ENCODE measurements at regions not wholly inside any gene's neighbourhood (a gene's known extent, or its start where the extent isn't known, plus 50 kb on each side); places are given as distances from the start of the nearest gene placed in this dataset.

DNA sequence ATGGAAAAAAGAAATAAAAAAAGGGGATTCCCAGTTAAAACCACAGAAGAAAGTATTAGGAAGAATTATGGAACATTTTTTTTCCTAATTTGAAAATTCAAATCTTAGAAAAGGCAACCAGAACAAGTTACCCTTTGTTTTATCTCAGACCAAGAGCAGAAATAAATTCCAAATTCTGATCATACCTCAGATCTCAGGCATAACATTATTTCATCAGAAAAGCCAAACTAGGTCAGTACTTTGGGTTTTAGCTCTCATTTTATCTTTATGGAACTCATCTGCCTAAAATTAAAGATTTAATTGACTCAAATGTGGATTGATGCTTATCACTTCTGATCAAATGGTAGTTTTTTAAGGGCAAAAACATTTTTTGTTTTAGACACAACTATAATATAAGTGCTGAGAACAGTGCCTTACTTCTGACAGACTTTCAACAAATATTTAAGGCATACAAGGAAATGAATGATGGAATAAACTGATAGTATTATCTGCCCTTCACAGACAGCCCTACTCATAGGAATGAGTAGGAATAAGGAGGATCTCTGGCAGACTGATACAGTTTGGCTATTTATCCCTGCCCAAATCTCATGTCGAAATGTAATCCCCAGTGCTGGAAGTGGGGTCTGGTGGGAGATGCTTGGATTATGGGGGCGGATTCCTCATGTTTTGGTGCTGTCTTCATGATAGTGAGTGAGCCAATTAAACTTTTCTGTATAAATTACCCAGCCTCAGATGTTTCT, 245.3 kb upstream of the PITX2 start:
- Histone ChIP-seq H4K5ac (ENCODE audit: insufficient read length, low read depth, low read length) (no peak overlapping the region), H3K4me3 (ENCODE audit: extremely low read depth in 1 of 4, insufficient read depth in 2 of 4, low read depth in 3 of 4, low read length in 4 of 4) (no peak overlapping the region), H2BK15ac (ENCODE audit: low read length) (no peak overlapping the region), H3K27ac (ENCODE audit: low read depth, low read length) (no peak overlapping the region), H2BK20ac (ENCODE audit: low read length) (no peak overlapping the region), H3K9ac (replicated peaks in 1 of 4; ENCODE audit: extremely low read depth in 1 of 4, low read depth in 3 of 4, low read length in 3 of 4) (no peak overlapping the region), H3K4me1 (replicated peaks in 1 of 4; ENCODE audit: control insufficient read depth in 3 of 4, insufficient read depth in 4 of 4, low read length in 3 of 4) (no peaks in the 10 kb centered on the region), H3K27me3 (replicated peaks in 1 of 4; ENCODE audit: control insufficient read depth in 3 of 4, extremely low read depth in 1 of 4, insufficient read depth in 3 of 4, low read length in 3 of 4) (no peaks in the 10 kb centered on the region), H2AFZ (ENCODE audit: low read length) (no peak overlapping the region), H3K14ac (ENCODE audit: insufficient read length) (no peak overlapping the region), H3K4me2 (ENCODE audit: insufficient read depth in 1 of 2, low read depth in 2 of 2, low read length in 2 of 2) (no peak overlapping the region), H2BK12ac (ENCODE audit: low read depth, low read length) (no peak overlapping the region), H2BK5ac (ENCODE audit: low read depth, low read length) (no peak overlapping the region), H4K91ac (replicated peaks; ENCODE audit: insufficient read length, low read length) (no peak overlapping the region), H2BK120ac (replicated peaks; ENCODE audit: low read depth, low read length) (no peak overlapping the region), H3K56ac (replicated peaks; ENCODE audit: insufficient read length, low read depth, low read length) (no peak overlapping the region), H3K9me3 (ENCODE audit: insufficient read depth in 2 of 2, low read depth in 1 of 2, low read length in 1 of 2) (no peaks in the 10 kb centered on the region), H2AK5ac (ENCODE audit: low read depth, low read length) (no peak overlapping the region), H3K23ac (ENCODE audit: insufficient read length) (no peak overlapping the region), H3K79me2 (ENCODE audit: control insufficient read depth in 1 of 2, insufficient read depth in 2 of 2, low read length in 2 of 2) (no peaks in the 10 kb centered on the region), H3K4ac (replicated peaks; ENCODE audit: insufficient read length, low read depth, low read length) (no peak overlapping the region), H3K36me3 (ENCODE audit: control insufficient read depth in 2 of 4, insufficient read depth in 4 of 4, low read length in 3 of 4) (no peaks in the 10 kb centered on the region), H3K79me1 (ENCODE audit: low read depth, low read length) (no peaks in the 10 kb centered on the region), H3K18ac (ENCODE audit: extremely low read depth, low read length) (no peak overlapping the region), H4K20me1 (replicated peaks in 1 of 2; ENCODE audit: control insufficient read depth in 1 of 2, insufficient read depth in 2 of 2, low read length in 2 of 2) (no peaks in the 10 kb centered on the region), H4K8ac (ENCODE audit: extremely low read depth, insufficient read depth, low read length) (no peak overlapping the region), H3K23me2 (ENCODE audit: low read depth, low read length) (no peaks in the 10 kb centered on the region)
- 80% methylated on average over 2 of the region's 2 CpGs; no CpG with 5 or more reads in 1 of the 2 experiments for WGBS, 2 experiments (ENCODE audit: extremely low coverage in 1 of 2, insufficient coverage in 1 of 2, insufficient read length in 1 of 2, insufficient replicate concordance in 2 of 2, low coverage in 1 of 2, low lambda C conversion rate in 2 of 2, missing lambda C conversion rate in 1 of 2)
- no peak for FAIRE-seq
- ChIA-PET CTCF (ENCODE audit: partially characterized antibody) (no interaction called here), POLR2A (ENCODE audit: partially characterized antibody) (no interaction called here)
- no peak for DNase-seq (ENCODE audit: low read depth in 1 of 2, low spot score in 2 of 2)
- TF ChIP-seq, protein P1, sequence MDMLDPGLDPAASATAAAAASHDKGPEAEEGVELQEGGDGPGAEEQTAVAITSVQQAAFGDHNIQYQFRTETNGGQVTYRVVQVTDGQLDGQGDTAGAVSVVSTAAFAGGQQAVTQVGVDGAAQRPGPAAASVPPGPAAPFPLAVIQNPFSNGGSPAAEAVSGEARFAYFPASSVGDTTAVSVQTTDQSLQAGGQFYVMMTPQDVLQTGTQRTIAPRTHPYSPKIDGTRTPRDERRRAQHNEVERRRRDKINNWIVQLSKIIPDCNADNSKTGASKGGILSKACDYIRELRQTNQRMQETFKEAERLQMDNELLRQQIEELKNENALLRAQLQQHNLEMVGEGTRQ (IDR thresholded peaks at IDR 0.05; ENCODE audit: low read length) = no peak
- TF ChIP-seq RXRA (IDR thresholded peaks at IDR 0.05; ENCODE audit: insufficient read depth, low read depth, low read length) (no peak), MAFK (IDR thresholded peaks at IDR 0.05; ENCODE audit: low read depth, low read length) (no peak), FOSL1 (IDR thresholded peaks at IDR 0.05; ENCODE audit: insufficient read depth, low read depth, low read length) (no peak), SAP30 (IDR thresholded peaks at IDR 0.05; ENCODE audit: insufficient read depth, insufficient replicate concordance, low read length) (no peak), ZNF274 (IDR thresholded peaks at IDR 0.05; ENCODE audit: borderline replicate concordance, extremely low read depth, low read length) (no peak), EP300 (IDR thresholded peaks at IDR 0.05; ENCODE audit: borderline replicate concordance in 1 of 2, low read depth in 2 of 2, low read length in 2 of 2) (no peak), NRF1 (IDR thresholded peaks at IDR 0.05; ENCODE audit: low read depth, low read length) (no peak)
- TF ChIP-seq, protein P2, sequence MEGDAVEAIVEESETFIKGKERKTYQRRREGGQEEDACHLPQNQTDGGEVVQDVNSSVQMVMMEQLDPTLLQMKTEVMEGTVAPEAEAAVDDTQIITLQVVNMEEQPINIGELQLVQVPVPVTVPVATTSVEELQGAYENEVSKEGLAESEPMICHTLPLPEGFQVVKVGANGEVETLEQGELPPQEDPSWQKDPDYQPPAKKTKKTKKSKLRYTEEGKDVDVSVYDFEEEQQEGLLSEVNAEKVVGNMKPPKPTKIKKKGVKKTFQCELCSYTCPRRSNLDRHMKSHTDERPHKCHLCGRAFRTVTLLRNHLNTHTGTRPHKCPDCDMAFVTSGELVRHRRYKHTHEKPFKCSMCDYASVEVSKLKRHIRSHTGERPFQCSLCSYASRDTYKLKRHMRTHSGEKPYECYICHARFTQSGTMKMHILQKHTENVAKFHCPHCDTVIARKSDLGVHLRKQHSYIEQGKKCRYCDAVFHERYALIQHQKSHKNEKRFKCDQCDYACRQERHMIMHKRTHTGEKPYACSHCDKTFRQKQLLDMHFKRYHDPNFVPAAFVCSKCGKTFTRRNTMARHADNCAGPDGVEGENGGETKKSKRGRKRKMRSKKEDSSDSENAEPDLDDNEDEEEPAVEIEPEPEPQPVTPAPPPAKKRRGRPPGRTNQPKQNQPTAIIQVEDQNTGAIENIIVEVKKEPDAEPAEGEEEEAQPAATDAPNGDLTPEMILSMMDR (IDR thresholded peaks at IDR 0.05; ENCODE audit: control extremely low read depth in 1 of 3, insufficient read depth in 1 of 3, low read depth in 1 of 3, low read length in 3 of 3) = no peak
